K562 (cell line): ENCODE measurements at regions not wholly inside any gene's neighbourhood (a gene's known extent, or its start where the extent isn't known, plus 50 kb on each side); places are given as distances from the start of the nearest gene placed in this dataset.

Experiments used
- ATAC-seq: fragments of 200-7000 bp; cut with Tn5 transposase; 3 replicates; pipeline ENCODE4 v1.9.1; 2020; ENCODE audit warnings: moderate library complexity
- BruUV-seq: library from RNA; stranded (reverse); fragments of 400-500 nt; replicated peaks from 2 replicates; lab custom pipeline; 2021; lab: Mats Ljungman, UMichigan
- CTCF ChIA-PET: fragments of 300-600 bp; formaldehyde crosslinking; extraction: SDS; loops from one replicate; lab custom pipeline; 2021; ENCODE audit warnings: low intra/inter-chr PET ratio; lab: Yijun Ruan, JAX
- POLR2A ChIA-PET: fragments of 300-600, 350-650 bp; sonication (Branson Sonifier 250); formaldehyde crosslinking; extraction: SDS; loops from one replicate; lab custom pipeline; 2021; ENCODE audit warnings: antibody characterized with exemption, inconsistent platforms; lab: Yijun Ruan, JAX
- DNase-seq, 4 experiments: peaks; one replicate each; pipeline versions ENCODE4 v3.0.0 to v3.0.0-alpha.2; 2011 to 2018; ENCODE audit warnings: low spot score in 3 of 4, mixed read lengths in 3 of 4; ENCODE audit errors: extremely low read depth in 1 of 4
- FAIRE-seq: peaks from 2 replicates; lab custom pipeline; 2011; peaks lifted over from hg19 to GRCh38; lab: Jason Lieb, UNC
- H2AFZ ChIP-seq: 2 replicates; pipeline ENCODE4 v1.6.0; 2011; ENCODE audit warnings: low read depth, low read length, control low read depth, inconsistent platforms
- H3K27ac ChIP-seq: fragments of 200-600 bp; 3 replicates; pipeline ENCODE4 v1.8.0; 2011; ENCODE audit warnings: low read depth, mild to moderate bottlenecking, control low read depth, inconsistent platforms, low read length, moderate library complexity, mixed read lengths; ENCODE audit errors: extremely low read depth
- H3K27me3 ChIP-seq, 2 experiments: fragments of 300-600 bp in 1 of 2; 2 replicates in 1 of 2; 3 replicates in 1 of 2; pipeline versions ENCODE4 v1.6.0 to v1.8.0; 2011; ENCODE audit warnings: inconsistent platforms in 2 of 2, low read length in 2 of 2, mild to moderate bottlenecking in 1 of 2, mixed read lengths in 1 of 2, moderate library complexity in 1 of 2; ENCODE audit not compliant: control insufficient read depth in 2 of 2, insufficient read depth in 2 of 2
- H3K36me3 ChIP-seq: fragments of 300-600 bp; 3 replicates; pipeline ENCODE4 v1.8.0; 2011; ENCODE audit warnings: mild to moderate bottlenecking, low read length, inconsistent platforms; ENCODE audit not compliant: control insufficient read depth, insufficient read depth
- H3K4me1 ChIP-seq, 2 experiments: fragments of 200-600 bp in 1 of 2; replicated peaks in 1 of 2; 2 replicates in 1 of 2; 3 replicates in 1 of 2; pipeline versions ENCODE4 v1.5.1 to v1.8.0; 2011; ENCODE audit warnings: inconsistent platforms in 2 of 2, low read length in 2 of 2, mild to moderate bottlenecking in 1 of 2, mixed read lengths in 1 of 2, moderate library complexity in 1 of 2; ENCODE audit not compliant: control insufficient read depth in 2 of 2, insufficient read depth in 2 of 2
- H3K4me2 ChIP-seq: 2 replicates; pipeline ENCODE4 v1.6.1; 2011; ENCODE audit warnings: low read length, control low read depth, inconsistent platforms, mixed read lengths; ENCODE audit not compliant: insufficient read depth
- H3K4me3 ChIP-seq: fragments of 200-600 bp; sonication (generic), shearing (Covaris generic); 2 replicates; pipeline ENCODE4 v1.5.1; 2016; ENCODE audit warnings: control low read depth, inconsistent platforms
- H3K79me2 ChIP-seq: fragments of 200-600 bp; 3 replicates; pipeline ENCODE4 v1.8.0; 2011; ENCODE audit warnings: low read length, inconsistent platforms; ENCODE audit not compliant: control insufficient read depth, insufficient read depth
- H3K9ac ChIP-seq, 2 experiments: 2 replicates each; pipeline versions ENCODE4 v1.6.0 to v1.6.1; 2011; ENCODE audit warnings: low read depth in 2 of 2, low read length in 2 of 2, control low read depth in 1 of 2, inconsistent platforms in 1 of 2, mild to moderate bottlenecking in 1 of 2, mixed read lengths in 1 of 2; ENCODE audit not compliant: insufficient read depth in 1 of 2
- H3K9me1 ChIP-seq: one replicate; pipeline ENCODE4 v1.6.0; 2011; ENCODE audit warnings: inconsistent platforms, mild to moderate bottlenecking, low read length, moderate library complexity; ENCODE audit not compliant: control insufficient read depth, insufficient read depth
- H3K9me3 ChIP-seq: replicated peaks from 2 replicates; pipeline ENCODE4 v1.5.1; 2011; ENCODE audit warnings: low read depth, low read length, inconsistent platforms; ENCODE audit not compliant: control insufficient read depth, insufficient read depth
- H4K20me1 ChIP-seq: replicated peaks from 2 replicates; pipeline ENCODE4 v1.6.1; 2011; ENCODE audit warnings: low read length, inconsistent platforms, mixed read lengths; ENCODE audit not compliant: control insufficient read depth, insufficient read depth
- CBX3 ChIP-seq, 2 experiments: IDR thresholded peaks; 1 replicate in 1 of 2; 2 replicates in 1 of 2; pipeline ENCODE4 v1.6.1; 2012; ENCODE audit warnings: inconsistent platforms in 2 of 2, low read length in 2 of 2, borderline replicate concordance in 1 of 2, control low read depth in 1 of 2
- CBX5 ChIP-seq: IDR thresholded peaks from 2 replicates; pipeline ENCODE4 v1.6.1; 2014; ENCODE audit warnings: low read depth, borderline replicate concordance
- PTRF ChIP-seq: fragments of 450-650 bp; IDR thresholded peaks from 2 replicates; pipeline ENCODE4 v1.6.1; 2016; ENCODE audit warnings: mild to moderate bottlenecking, missing genetic modification characterization, missing compliant biosample characterization
- PYGO2 ChIP-seq: fragments of 450-650 bp; IDR thresholded peaks from 2 replicates; pipeline ENCODE4 v1.6.1; 2016; ENCODE audit warnings: mild to moderate bottlenecking, missing genetic modification characterization, moderate library complexity, missing compliant biosample characterization
- ZNF23 ChIP-seq: fragments of 250-450 bp; sonication (Bioruptor Pico); IDR thresholded peaks from 2 replicates; pipeline ENCODE4 v1.4.0; 2020; ENCODE audit warnings: mild to moderate bottlenecking
- ZNF41 ChIP-seq: fragments of 250-450 bp; sonication (Bioruptor Pico); conservative IDR thresholded peaks from 2 replicates; pipeline ENCODE4 v1.4.0; 2020; ENCODE audit warnings: mild to moderate bottlenecking
- ZNF668 ChIP-seq: fragments of 250-450 bp; sonication (Bioruptor Pico); IDR thresholded peaks from 2 replicates; pipeline ENCODE4 v1.8.0; 2022; ENCODE audit warnings: mild to moderate bottlenecking, inconsistent platforms
- WGBS: fragments of 100-300 bp; shearing (Covaris generic); methylation state at CpG from one replicate; pipeline ENCODE4 v1.1.6; 2016; ENCODE audit warnings: low coverage, mixed read lengths; ENCODE audit not compliant: insufficient coverage; ENCODE audit errors: missing lambda C conversion rate; 5-methylcytosine and 5-hydroxymethylcytosine counted together
- in situ Hi-C: fragments of 300-500 bp; cut with MboI; formaldehyde crosslinking; loops from 4 replicates; pipeline ENCODE4 v1.15.0; 2018; ENCODE audit warnings: inconsistent platforms, mixed read lengths
- intact Hi-C: fragments of 100-400 bp; cut with micrococcal nuclease; formaldehyde crosslinking; loops from 2 replicates; pipeline ENCODE4 v1.14.2; 2022

DNA sequence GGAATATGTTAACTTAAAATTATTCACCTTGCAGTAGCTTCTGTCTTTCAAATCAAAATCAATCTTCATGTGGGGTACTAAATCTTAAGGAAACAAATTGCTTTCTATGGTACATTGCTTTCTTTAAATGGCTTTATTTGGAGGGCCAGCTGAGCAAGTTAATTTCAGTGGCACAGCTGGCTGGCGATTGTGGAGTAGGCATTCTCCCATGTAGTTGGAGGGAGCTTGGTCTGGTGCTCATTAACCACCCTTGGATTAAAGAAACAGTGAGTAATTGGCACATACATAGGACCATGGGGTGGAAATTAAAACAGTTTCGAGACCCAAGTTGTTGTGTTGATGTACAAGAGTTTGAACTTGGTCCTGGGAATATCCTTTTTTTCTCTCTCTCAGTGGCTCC is 201.3 kb upstream of the CHD6 start:
- no peaks in the 10 kb centered on the region for H3K9me1 ChIP-seq
- no peak for TF ChIP-seq PTRF (tag)
- no peak for TF ChIP-seq PYGO2 (tag)
- no peak for TF ChIP-seq ZNF23 (CRISPR knock-in tag)
- TF ChIP-seq CBX3 (IDR thresholded peaks at IDR 0.05; ENCODE audit: borderline replicate concordance in 1 of 2, low read length in 2 of 2), result no peak
- no peak for TF ChIP-seq ZNF668 (CRISPR knock-in tag)
- TF ChIP-seq CBX5, result no peak
- intact Hi-C loops, result no loop called here
- no peaks in the 10 kb centered on the region for H3K36me3 ChIP-seq
- in situ Hi-C loops, result no loop called here
- H3K4me1 ChIP-seq, result no peaks in the 10 kb centered on the region
- FAIRE-seq (no peak), ATAC-seq (no peak), DNase-seq (no peak)
- H4K20me1 ChIP-seq, result no peaks in the 10 kb centered on the region
- no peaks in the 10 kb centered on the region for H3K79me2 ChIP-seq
- WGBS, result 0% methylated on average over 2 of the region's 2 CpGs
- no peak overlapping the region for H3K4me3 ChIP-seq
- H2AFZ ChIP-seq, result no peak overlapping the region
- no peak overlapping the region for H3K27ac ChIP-seq
- CTCF ChIA-PET, result no interaction called here
- no peak overlapping the region for H3K4me2 ChIP-seq
- no peaks in the 10 kb centered on the region for H3K9me3 ChIP-seq
- POLR2A ChIA-PET, result interaction anchor here (0.6 kb wide), 1 partner anchor 47 kb away, joined by 3 read pairs; no protein-coding TSS in a partner anchor
- BruUV-seq, result no TSS peak
- peaks cover 0 to 11% of the 10 kb centered on the region in 2 experiments; a peak in 1 of 5 replicates for H3K27me3 ChIP-seq
- H3K9ac ChIP-seq, result no peak overlapping the region

DNA sequence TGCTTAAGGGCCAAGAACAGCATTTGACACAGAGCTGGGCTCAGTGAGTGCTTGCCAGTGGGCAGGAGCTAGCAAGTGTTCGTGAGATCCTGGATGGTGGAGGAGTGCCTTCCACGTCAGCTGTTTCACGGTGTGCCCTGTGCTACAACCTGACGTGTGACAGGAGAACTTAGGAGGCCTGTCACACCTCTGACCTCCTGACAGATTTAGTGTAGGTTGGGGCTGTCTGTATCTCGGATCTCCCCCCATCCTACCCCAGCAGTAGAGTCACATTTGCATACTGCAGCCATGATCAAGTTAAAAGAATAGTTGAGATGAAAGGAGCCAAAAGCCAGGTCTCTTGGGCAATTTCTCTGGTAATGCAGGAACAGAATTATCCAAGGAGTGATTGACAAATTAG is 200.8 kb upstream of the CHD6 start:
- Histone ChIP-seq H3K4me3 (no peak overlapping the region), H3K9me1 (no peaks in the 10 kb centered on the region), H3K4me2 (no peak overlapping the region), H3K27me3 (peaks cover 0 to 11% of the 10 kb centered on the region in 2 experiments; a peak in 1 of 5 replicates), H3K36me3 (no peaks in the 10 kb centered on the region), H2AFZ (no peak overlapping the region), H3K9ac (no peak overlapping the region), H3K4me1 (no peaks in the 10 kb centered on the region), H4K20me1 (no peaks in the 10 kb centered on the region)
- intact Hi-C loops (no loop called here), in situ Hi-C loops (no loop called here)
- FAIRE-seq, result no peak
- CTCF ChIA-PET, result no interaction called here
- no peak for ATAC-seq
- BruUV-seq, result no TSS peak
- no peak for TF ChIP-seq ZNF41
- TF ChIP-seq, all 486 proteins: peak for 0
- H3K27ac ChIP-seq, result no peak overlapping the region
- WGBS, result 2% methylated on average over 5 of the region's 5 CpGs
- POLR2A ChIA-PET, result interaction anchor here (0.6 kb wide), 1 partner anchor 46 kb away, joined by 3 read pairs; no protein-coding TSS in a partner anchor
- DNase-seq, result no peak
- H3K79me2 ChIP-seq, result no peaks in the 10 kb centered on the region
- H3K9me3 ChIP-seq, result no peaks in the 10 kb centered on the region
